ENCODE measurements at regions not wholly inside any gene's neighbourhood (a gene's known extent, or its start where the extent isn't known, plus 50 kb on each side); places are given as distances from the start of the nearest gene placed in this dataset.

Small RNAs in the stretch of these regions (small RNA-seq; reads per million reads assigned to genes)
- gene RN7SL705P (ENCODE audit: low replicate concordance) = 0.22 reads per million

Data from GM23338 (cell line).